ENCODE measurements at regions not wholly inside any gene's neighbourhood (a gene's known extent, or its start where the extent isn't known, plus 50 kb on each side); places are given as distances from the start of the nearest gene placed in this dataset.

- no peak for TF ChIP-seq POLR2AphosphoS5 (IDR thresholded peaks at IDR 0.05)
- TF ChIP-seq CTCF (IDR thresholded peaks at IDR 0.05), result no peak
- TF ChIP-seq POLR2A (IDR thresholded peaks at IDR 0.05), result no peak
- no peak for TF ChIP-seq EP300 (IDR thresholded peaks at IDR 0.05; ENCODE audit: low read depth)
Observed at GRCh38 chr5:20470997-20471396, 483.0 kb upstream of the CDH18 start.

All from transverse colon (tissue), 4 donors.